ENCODE measurements at regions not wholly inside any gene's neighbourhood (a gene's known extent, or its start where the extent isn't known, plus 50 kb on each side); places are given as distances from the start of the nearest gene placed in this dataset.
"Not testable (repeated sequence)": the region's sequence is repeated elsewhere in the genome, so short reads cannot be mapped to it uniquely, and the experiment has no call there.

GRCh38 chr13:88739195-88739594 lies 1068.0 kb downstream of the SLITRK5 start:
- no peak for DNase-seq

- DNase-seq: no peak
Measured at GRCh38 chr13:88744289-88744688, 1073.1 kb downstream of the SLITRK5 start.

- no peak for DNase-seq
Measured at GRCh38 chr13:88745011-88745410, 1073.8 kb downstream of the SLITRK5 start.

- no peak for DNase-seq
Measured at GRCh38 chr13:88752041-88752440, 1080.9 kb downstream of the SLITRK5 start.

- no peak for DNase-seq
Measured at GRCh38 chr13:88754141-88754540, 1083.0 kb downstream of the SLITRK5 start.

- DNase-seq: no peak
Measured at GRCh38 chr13:88761145-88761544, 1090.0 kb downstream of the SLITRK5 start.

- DNase-seq: no peak
Measured at GRCh38 chr13:88764103-88764502, 1092.9 kb downstream of the SLITRK5 start.

GRCh38 chr13:88800505-88800904 lies 1129.3 kb downstream of the SLITRK5 start:
- DNase-seq: no peak

GRCh38 chr13:88801361-88801760 lies 1130.2 kb downstream of the SLITRK5 start:
- DNase-seq: no peak

- no peak for DNase-seq
Measured at GRCh38 chr13:88802886-88803285, 1131.7 kb downstream of the SLITRK5 start.

- DNase-seq: no peak
Measured at GRCh38 chr13:88806438-88806837, 1135.3 kb downstream of the SLITRK5 start.

- DNase-seq: no peak
Measured at GRCh38 chr13:88817560-88817959, 1146.4 kb downstream of the SLITRK5 start.

- no peak for DNase-seq
Measured at GRCh38 chr13:88823114-88823513, 1151.9 kb downstream of the SLITRK5 start.

GRCh38 chr13:88824218-88824617 lies 1153.0 kb downstream of the SLITRK5 start:
- DNase-seq: no peak

GRCh38 chr13:88840085-88840484 lies 1168.9 kb downstream of the SLITRK5 start:
- DNase-seq: no peak

- DNase-seq: not testable (repeated sequence)
Measured at GRCh38 chr13:88852293-88852692, 1181.1 kb downstream of the SLITRK5 start.

- DNase-seq: no peak
Measured at GRCh38 chr13:88857256-88857655, 1186.1 kb downstream of the SLITRK5 start.

GRCh38 chr13:88862095-88862620 lies 1191.0 kb downstream of the SLITRK5 start:
- DNase-seq: no peak

- no peak for DNase-seq
Measured at GRCh38 chr13:88863116-88863515, 1191.9 kb downstream of the SLITRK5 start.

- no peak for DNase-seq
Measured at GRCh38 chr13:88866195-88866594, 1195.0 kb downstream of the SLITRK5 start.

GRCh38 chr13:88883741-88884140 lies 1212.6 kb downstream of the SLITRK5 start:
- no peak for DNase-seq

GRCh38 chr13:88887045-88887662 lies 1216.0 kb downstream of the SLITRK5 start:
- DNase-seq: no peak

- no peak for DNase-seq
Measured at GRCh38 chr13:88895261-88895941, 1224.2 kb downstream of the SLITRK5 start.

- DNase-seq: no peak
Measured at GRCh38 chr13:88896466-88896865, 1225.3 kb downstream of the SLITRK5 start.
